ENCODE measurements at regions not wholly inside any gene's neighbourhood (a gene's known extent, or its start where the extent isn't known, plus 50 kb on each side); places are given as distances from the start of the nearest gene placed in this dataset.
A peak's percentile ranks its signal among the peaks of the same experiment; 100 is the strongest.

- Histone ChIP-seq H3K9me3 (ENCODE audit: insufficient read depth, low read depth, low read length) (no peaks in the 10 kb centered on the region), H2AFZ (ENCODE audit: low read depth, low read length) (peak overlapping the region; percentile 65), H3K79me2 (ENCODE audit: insufficient read depth, low read length) (no peaks in the 10 kb centered on the region), H3K27me3 (ENCODE audit: insufficient read depth, low read length) (no peaks in the 10 kb centered on the region), H3K27ac (ENCODE audit: low read depth, low read length) (peak overlapping the region; percentile 81), H4K20me1 (ENCODE audit: insufficient read depth, low read length) (no peaks in the 10 kb centered on the region), H3K36me3 (ENCODE audit: insufficient read depth, low read length) (no peaks in the 10 kb centered on the region), H3K4me2 (ENCODE audit: low read length) (peak overlapping the region; percentile 67), H3K4me1 (ENCODE audit: insufficient read depth, low read length) (peaks cover 29% of the 10 kb centered on the region), H3K4me3 (ENCODE audit: insufficient read depth, low read depth, low read length) (no peak overlapping the region), H3K9ac (ENCODE audit: low read length) (peak overlapping the region; percentile 49)
- FAIRE-seq (no peak), DNase-seq (ENCODE audit: low read depth) (peak; percentile 82)
- peak overlapping the region; percentile 86 for H3K27ac Mint-ChIP-seq (ENCODE audit: unreplicated experiment)
- H3K27me3 Mint-ChIP-seq (ENCODE audit: low read depth, unreplicated experiment): no peaks in the 10 kb centered on the region
- peaks cover 9% of the 10 kb centered on the region for H3K9me3 Mint-ChIP-seq (ENCODE audit: unreplicated experiment)
- peaks cover 3% of the 10 kb centered on the region for H3K36me3 Mint-ChIP-seq (ENCODE audit: low read depth, unreplicated experiment)
- no peak for TF ChIP-seq EZH2 (IDR thresholded peaks at IDR 0.05; ENCODE audit: insufficient read depth, low read length)
- TF ChIP-seq CTCF (IDR thresholded peaks at IDR 0.05; ENCODE audit: insufficient read depth, low read depth, low read length): no peak
- H3K4me3 Mint-ChIP-seq (ENCODE audit: unreplicated experiment): no peak overlapping the region
- peaks cover 43% of the 10 kb centered on the region for H3K4me1 Mint-ChIP-seq (ENCODE audit: low read depth, unreplicated experiment)
These were observed 122.1 kb upstream of the ADAMTS16 start for GRCh38 chr5:5017827-5018577.

- peaks cover 3% of the 10 kb centered on the region for H3K36me3 Mint-ChIP-seq (ENCODE audit: low read depth, unreplicated experiment)
- Histone ChIP-seq H2AFZ (ENCODE audit: low read depth, low read length) (peak overlapping the region; percentile 65), H3K4me3 (ENCODE audit: insufficient read depth, low read depth, low read length) (no peak overlapping the region), H4K20me1 (ENCODE audit: insufficient read depth, low read length) (no peaks in the 10 kb centered on the region), H3K27me3 (ENCODE audit: insufficient read depth, low read length) (no peaks in the 10 kb centered on the region), H3K36me3 (ENCODE audit: insufficient read depth, low read length) (no peaks in the 10 kb centered on the region), H3K9ac (ENCODE audit: low read length) (peak overlapping the region; percentile 49), H3K9me3 (ENCODE audit: insufficient read depth, low read depth, low read length) (no peaks in the 10 kb centered on the region), H3K79me2 (ENCODE audit: insufficient read depth, low read length) (no peaks in the 10 kb centered on the region), H3K4me2 (ENCODE audit: low read length) (peak overlapping the region; percentile 67), H3K4me1 (ENCODE audit: insufficient read depth, low read length) (peaks cover 29% of the 10 kb centered on the region), H3K27ac (ENCODE audit: low read depth, low read length) (peak overlapping the region; percentile 81)
- peak overlapping the region; percentile 86 for H3K27ac Mint-ChIP-seq (ENCODE audit: unreplicated experiment)
- TF ChIP-seq CTCF (IDR thresholded peaks at IDR 0.05; ENCODE audit: insufficient read depth, low read depth, low read length): no peak
- TF ChIP-seq EZH2 (IDR thresholded peaks at IDR 0.05; ENCODE audit: insufficient read depth, low read length): no peak
- peaks cover 43% of the 10 kb centered on the region for H3K4me1 Mint-ChIP-seq (ENCODE audit: low read depth, unreplicated experiment)
- H3K4me3 Mint-ChIP-seq (ENCODE audit: unreplicated experiment): no peak overlapping the region
- DNase-seq (ENCODE audit: low read depth): peak; percentile 73
- H3K9me3 Mint-ChIP-seq (ENCODE audit: unreplicated experiment): peaks cover 9% of the 10 kb centered on the region
- H3K27me3 Mint-ChIP-seq (ENCODE audit: low read depth, unreplicated experiment): no peaks in the 10 kb centered on the region
- FAIRE-seq: peak; percentile 74
These were observed 121.6 kb upstream of the ADAMTS16 start for GRCh38 chr5:5018578-5018970.

GRCh38 chr5:5021436-5021835, 118.7 kb upstream of the ADAMTS16 start:
- no peak overlapping the region for H3K9ac ChIP-seq (ENCODE audit: low read length)
- no peak overlapping the region for H3K27ac ChIP-seq (ENCODE audit: low read depth, low read length)
- H3K27ac Mint-ChIP-seq (ENCODE audit: unreplicated experiment): no peak overlapping the region
- H4K20me1 ChIP-seq (ENCODE audit: insufficient read depth, low read length): no peaks in the 10 kb centered on the region
- H3K4me3 Mint-ChIP-seq (ENCODE audit: unreplicated experiment): no peak overlapping the region
- peaks cover 3% of the 10 kb centered on the region for H3K36me3 Mint-ChIP-seq (ENCODE audit: low read depth, unreplicated experiment)
- no peaks in the 10 kb centered on the region for H3K27me3 ChIP-seq (ENCODE audit: insufficient read depth, low read length)
- H3K4me3 ChIP-seq (ENCODE audit: insufficient read depth, low read depth, low read length): no peak overlapping the region
- no peak for DNase-seq (ENCODE audit: low read depth)
- H2AFZ ChIP-seq (ENCODE audit: low read depth, low read length): no peak overlapping the region
- no peaks in the 10 kb centered on the region for H3K27me3 Mint-ChIP-seq (ENCODE audit: low read depth, unreplicated experiment)
- no peak overlapping the region for H3K4me2 ChIP-seq (ENCODE audit: low read length)
- H3K4me1 Mint-ChIP-seq (ENCODE audit: low read depth, unreplicated experiment): peaks cover 28% of the 10 kb centered on the region
- no peak for FAIRE-seq
- H3K9me3 Mint-ChIP-seq (ENCODE audit: unreplicated experiment): peaks cover 11% of the 10 kb centered on the region
- H3K36me3 ChIP-seq (ENCODE audit: insufficient read depth, low read length): no peaks in the 10 kb centered on the region
- no peaks in the 10 kb centered on the region for H3K9me3 ChIP-seq (ENCODE audit: insufficient read depth, low read depth, low read length)
- peaks cover 18% of the 10 kb centered on the region for H3K4me1 ChIP-seq (ENCODE audit: insufficient read depth, low read length)
- no peak for TF ChIP-seq EZH2 (IDR thresholded peaks at IDR 0.05; ENCODE audit: insufficient read depth, low read length)
- no peak for TF ChIP-seq CTCF (IDR thresholded peaks at IDR 0.05; ENCODE audit: insufficient read depth, low read depth, low read length)
- H3K79me2 ChIP-seq (ENCODE audit: insufficient read depth, low read length): no peaks in the 10 kb centered on the region
